Kidney tubule cell (primary cell): ENCODE measurements at regions not wholly inside any gene's neighbourhood (a gene's known extent, or its start where the extent isn't known, plus 50 kb on each side); places are given as distances from the start of the nearest gene placed in this dataset.
A peak's percentile ranks its signal among the peaks of the same experiment; 100 is the strongest.

Source experiments
- DNase-seq: peaks from one replicate; pipeline ENCODE4 v3.0.0-alpha.2; 2018; ENCODE audit warnings: low spot score

DNA sequence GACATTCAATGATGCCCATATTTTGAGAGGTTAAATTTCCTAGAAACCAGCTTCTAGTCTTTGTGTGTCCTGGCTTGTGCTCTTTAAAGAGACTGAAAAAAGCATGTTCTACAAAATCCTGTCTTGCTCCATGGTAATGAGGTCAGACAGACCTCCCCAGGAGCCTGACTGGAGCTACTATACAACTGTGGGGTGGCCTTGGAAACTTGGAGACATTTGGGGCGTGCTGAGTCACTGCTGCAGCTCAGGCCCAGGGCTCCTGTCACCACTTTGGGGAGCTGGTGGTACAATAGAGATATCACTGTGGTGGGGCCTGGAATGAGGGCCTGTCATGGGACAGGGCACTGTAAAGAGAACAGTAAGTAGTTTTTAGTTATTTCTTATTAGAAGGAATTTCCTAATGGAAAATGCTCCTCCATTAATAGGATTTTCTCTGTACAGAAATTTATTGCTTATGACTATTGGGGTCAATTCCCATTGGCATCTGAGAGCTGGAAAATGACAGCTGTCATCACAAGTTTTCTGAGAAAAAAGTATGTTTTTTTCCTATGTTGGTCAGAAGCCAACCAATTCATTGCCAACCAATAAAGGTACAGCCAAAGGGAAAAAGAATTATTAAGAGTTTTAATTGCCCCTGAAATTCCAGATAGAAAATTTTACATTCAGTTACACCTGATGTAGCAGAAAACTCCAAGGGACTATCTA is 207.4 kb upstream of the JADE1 start:
- peak; percentile 57 for DNase-seq

DNA sequence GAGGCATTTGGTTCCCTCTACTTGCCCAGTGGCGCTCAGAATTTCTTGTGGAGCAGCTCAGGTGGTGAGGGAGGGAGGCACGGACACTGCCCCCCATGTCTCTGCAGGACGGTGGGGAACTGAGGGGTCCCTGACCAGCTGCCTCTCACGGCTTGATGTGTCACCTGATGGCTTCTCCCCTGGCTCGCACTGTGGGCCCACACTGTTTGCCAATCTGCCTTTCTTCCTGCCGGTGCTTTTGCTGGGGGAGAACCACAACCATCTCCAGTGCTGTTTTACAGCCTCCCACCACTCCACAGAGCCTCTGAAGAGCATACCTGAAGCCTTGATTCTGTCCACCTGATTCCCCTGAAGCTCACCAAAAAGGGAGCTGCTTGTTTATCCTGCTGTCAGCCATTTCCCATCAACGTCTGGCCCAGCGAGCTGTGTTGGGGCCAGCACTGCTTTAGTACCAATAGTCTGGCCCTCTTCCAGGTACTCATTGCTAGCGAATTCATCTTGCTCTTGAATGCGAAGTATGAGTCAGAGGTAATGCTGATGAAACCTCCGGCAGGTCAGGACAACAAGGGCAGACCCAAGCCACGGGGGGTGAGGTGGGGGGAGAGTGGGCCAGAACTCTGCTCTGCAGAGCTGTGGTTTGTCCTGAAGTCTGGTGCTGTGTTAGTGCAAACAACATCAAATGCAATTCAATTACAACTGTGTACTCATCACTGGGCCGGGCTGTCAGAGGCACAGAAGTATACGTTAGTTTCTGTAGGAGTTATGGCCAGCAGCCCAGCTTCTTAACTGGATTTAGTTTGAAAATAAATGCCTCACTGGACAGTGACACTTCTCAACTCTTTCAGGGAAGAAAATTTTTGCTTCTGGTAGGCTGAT is 208.3 kb upstream of the JADE1 start:
- DNase-seq, result peak; percentile 96

DNA sequence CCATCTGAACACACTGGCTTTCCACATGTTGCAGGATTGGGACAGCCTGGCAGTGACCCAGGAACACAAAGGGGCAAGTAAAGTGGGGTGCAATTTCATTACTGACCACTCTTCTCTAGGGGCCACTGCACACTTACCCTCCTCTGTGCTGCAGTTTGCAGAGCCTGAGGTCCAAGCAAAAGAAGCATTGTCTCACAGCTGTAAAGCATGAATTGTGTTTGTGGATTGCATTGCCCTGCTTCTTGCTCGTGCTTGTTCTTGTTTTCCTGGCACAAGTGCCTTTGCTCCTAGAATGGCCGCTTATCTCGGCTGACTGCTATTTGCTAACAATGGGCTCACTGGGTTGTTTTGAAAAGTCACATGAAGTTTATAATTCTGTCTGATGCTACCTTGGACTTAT is 209.1 kb upstream of the JADE1 start:
- DNase-seq, result peak; percentile 29

DNA sequence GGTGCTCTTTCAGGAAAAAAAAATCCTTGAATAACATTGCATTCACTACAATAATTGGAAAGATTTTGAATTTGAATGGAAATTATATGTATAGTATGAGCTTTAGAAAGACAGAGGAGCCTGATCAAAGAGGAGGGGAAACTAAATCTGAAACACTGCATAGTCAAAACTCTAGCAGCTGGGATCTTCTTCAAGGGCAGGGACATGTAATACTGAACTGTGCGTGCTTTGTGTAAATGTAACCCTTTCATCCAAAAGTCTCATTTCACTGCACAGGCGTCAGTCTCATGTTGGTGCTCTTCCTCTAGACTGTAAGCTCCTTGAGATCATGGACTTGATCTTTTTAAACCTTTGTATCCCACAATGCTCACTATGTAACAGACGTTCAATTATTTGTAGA is 212.0 kb upstream of the JADE1 start:
- no peak for DNase-seq

DNA sequence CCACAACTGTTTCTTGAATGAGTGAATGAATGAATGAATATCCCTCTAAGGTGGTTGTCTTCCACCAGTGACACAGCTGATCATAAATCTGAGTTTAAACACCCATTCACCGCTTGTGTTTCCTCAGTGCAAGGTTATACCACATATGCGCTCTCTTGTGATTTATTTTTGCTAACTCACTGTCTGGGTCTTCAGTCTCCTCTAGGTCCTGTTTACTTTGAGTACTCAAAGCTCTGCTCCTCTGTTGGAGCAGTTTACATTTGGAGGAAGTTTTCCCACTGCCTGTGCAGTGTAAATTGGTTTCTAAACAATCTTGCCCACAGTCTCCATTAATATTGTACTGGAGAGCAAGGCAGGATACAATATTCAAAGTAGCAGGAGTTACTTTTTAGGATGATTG is 212.6 kb upstream of the JADE1 start:
- no peak for DNase-seq

DNA sequence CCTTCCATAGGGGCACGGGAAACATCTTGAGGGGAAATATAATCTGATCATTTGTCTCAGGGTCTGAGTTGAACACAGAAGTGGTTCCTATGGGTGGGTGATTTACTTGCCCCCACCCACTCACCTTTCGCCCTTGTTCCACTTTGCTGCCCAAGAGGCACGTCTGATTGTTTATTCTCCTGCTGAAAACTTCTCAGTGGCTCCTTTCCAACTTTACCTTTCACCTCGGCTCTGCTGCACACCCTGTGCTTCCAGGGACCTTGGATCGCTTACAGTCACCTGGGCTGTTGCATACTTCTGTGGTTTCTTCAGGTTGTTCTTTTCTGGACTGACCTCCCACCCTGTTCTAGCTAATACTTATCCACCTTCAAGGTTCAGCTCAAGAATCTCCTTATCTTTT is 213.4 kb upstream of the JADE1 start:
- peak; percentile 79 for DNase-seq

DNA sequence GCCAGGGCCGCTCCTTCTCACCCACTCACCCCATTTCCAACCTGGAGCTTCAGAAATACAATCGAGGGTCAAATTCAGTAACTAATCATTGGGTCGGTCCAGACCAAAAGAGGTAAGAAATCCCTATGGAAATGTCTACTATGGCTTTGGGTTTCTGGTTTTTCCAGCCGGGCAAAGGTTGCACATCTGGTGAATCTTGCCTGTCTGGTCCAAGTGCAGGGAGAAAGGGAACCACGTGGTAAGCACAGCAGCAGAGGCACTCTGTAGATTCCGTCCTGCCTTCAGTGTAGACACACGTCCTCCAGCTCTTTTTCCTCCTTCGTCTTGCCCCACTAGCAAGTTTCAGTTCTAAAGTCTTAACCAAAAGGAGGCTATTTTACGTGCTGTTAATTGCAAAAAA is 218.0 kb upstream of the JADE1 start:
- no peak for DNase-seq

DNA sequence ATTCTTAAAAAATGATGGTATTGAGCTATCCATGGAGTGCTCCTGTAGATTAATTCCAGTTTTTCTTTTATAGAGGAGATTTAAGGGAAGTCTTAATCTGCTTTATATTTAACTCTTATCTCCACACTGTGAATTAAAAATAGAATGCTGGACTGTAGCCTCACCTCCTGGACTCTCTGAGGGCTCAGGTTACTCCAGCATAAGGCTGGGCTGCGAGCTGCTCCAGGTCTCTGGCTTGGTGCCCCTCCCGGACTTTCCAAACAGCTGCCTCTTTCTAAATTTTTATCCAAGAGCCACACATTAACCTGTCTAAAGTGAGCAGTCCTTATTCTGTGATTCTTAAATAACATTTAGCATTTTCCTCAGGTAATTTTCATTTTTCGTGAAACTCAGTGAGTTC is 218.7 kb upstream of the JADE1 start:
- no peak for DNase-seq

DNA sequence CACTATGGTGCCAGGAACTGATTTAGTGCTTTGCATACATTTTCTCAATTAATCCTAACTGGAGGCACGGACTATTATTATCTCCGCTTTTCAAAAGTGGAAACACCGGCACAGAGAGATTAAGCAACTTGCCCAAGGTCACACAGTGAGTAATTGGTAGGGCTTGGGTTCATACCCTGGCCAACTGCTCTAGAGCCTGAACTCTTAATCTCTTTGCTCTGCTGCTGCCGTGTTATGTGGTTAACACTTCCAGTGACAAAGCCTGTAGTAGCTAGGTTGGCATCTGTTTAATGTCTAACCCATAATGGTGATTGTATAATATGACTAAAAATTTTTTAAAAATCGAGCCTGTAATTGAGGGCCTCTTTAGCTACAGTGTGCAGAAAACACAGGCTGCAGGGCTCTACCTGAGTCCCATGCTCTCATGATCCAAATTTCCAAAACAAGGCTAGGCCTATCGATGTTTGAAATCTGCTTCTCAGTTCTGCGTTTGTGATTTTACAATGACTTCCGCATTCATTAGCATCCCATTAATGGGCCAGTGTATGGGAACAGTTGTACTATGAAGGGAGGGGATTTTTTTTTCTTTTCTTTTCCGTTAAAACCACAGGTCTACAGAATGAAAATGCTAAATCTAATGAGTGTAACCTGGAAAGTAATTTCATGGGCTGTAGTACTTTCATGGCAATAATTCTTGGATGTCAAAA is 219.3 kb upstream of the JADE1 start:
- peak; percentile 73 for DNase-seq

DNA sequence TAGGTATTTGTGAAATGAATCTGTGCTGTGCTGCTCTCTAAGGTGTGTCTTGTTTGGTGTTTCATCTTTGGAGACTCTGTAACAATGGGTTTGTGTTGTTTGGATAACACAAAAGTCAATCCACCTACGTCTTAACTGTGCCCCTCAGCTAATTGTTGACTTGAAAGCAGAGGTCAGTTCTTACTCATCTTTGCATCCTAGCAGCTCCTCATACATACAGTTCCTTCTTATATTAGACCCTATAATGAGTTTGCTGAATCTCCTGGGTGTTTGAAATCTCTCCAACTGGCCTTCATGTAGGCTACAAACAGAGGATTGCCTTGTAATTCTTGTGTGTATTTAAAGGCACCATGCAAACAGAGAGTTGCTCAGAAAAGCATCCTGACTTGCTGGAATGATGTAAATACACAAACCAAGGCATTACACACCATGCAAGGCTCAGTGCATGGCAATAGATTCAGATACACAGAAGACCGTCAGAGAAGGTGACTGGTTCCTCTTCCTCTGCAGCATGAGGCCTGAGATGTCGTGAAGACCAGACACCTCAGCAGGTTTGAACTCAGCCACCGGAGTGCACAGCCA is 220.0 kb upstream of the JADE1 start:
- no peak for DNase-seq

DNA sequence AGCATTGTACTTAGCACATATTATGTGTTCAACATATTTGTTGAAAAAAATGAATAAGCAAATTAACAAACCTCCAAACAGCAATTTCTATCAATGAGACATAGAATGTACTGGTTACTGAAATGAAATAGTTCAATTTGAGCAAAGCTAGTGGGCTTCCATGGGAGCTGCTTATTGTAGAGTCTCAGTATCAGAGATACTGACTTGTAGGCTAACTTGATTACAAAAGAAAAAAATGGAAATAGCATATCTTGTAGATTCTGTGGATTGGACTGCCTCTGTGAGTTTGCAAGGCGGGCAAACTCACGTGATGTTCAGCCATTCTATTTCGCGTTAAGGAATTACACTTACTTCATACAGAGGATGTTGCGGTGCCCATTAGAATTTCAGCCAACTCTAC is 222.1 kb upstream of the JADE1 start:
- DNase-seq, result no peak

DNA sequence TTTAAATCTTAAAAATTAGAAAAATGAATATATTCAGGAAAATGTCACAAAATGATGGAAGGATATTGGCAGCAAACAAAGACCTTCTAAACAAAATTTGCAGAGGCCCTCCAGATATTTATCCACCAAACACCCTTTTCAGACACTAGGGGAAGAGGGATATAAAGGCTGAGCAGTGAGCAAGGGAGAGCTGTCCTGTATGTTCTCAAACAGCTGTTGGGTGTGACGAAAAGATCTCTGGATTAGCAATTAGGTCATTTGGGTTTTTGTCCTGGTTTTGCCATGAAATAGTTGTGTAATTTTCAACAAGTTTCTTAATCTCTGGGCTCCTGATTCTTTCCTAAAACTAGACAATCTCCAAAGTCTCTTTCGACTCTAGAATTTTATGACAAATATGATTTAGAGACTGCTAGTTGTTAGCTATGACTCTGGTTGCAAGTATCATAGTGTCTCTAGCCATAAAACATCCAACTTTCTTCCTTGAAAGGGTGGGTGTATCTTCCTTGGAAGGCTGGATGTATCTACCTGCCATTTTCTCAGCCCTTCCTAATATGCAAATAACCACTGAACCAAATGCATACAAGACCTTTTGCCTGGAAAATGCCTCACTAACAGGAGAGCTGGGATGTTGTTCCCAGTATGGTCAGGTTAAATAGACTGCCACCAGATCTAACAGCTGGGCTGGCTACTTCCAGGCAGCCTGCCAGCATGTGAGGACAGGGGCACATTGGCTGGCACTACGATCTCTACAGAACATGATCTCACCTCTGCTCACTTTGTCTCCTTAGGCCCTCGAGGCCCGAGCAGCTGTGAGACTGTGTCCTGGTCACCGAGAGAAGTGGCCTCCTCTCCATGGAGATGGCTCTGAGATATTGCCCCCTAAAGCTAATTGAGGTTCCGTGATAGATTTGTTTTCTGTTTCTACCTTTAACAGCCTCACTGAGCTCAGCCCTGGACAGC is 225.5 kb upstream of the JADE1 start:
- no peak for DNase-seq

DNA sequence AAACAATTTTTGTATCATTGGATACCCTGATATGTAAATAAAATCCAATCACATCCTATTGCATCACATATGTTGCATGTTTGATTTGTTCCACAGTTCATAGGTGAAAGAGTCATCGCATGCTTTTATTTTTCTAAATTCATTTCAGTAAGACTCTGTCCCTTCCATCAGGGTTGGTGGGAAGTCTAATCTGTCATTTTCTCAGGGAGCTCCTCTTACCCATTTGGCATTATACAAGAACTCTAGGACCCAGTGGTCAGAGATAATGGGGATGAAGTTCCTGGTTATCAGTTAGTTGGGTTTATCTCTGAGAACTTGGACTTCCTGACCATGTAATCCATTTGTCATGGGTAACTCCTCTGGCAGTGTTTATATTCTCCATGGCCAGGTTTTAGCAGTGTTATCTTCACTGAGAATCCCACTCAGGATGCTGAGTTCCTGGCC is 227.1 kb upstream of the JADE1 start:
- no peak for DNase-seq

DNA sequence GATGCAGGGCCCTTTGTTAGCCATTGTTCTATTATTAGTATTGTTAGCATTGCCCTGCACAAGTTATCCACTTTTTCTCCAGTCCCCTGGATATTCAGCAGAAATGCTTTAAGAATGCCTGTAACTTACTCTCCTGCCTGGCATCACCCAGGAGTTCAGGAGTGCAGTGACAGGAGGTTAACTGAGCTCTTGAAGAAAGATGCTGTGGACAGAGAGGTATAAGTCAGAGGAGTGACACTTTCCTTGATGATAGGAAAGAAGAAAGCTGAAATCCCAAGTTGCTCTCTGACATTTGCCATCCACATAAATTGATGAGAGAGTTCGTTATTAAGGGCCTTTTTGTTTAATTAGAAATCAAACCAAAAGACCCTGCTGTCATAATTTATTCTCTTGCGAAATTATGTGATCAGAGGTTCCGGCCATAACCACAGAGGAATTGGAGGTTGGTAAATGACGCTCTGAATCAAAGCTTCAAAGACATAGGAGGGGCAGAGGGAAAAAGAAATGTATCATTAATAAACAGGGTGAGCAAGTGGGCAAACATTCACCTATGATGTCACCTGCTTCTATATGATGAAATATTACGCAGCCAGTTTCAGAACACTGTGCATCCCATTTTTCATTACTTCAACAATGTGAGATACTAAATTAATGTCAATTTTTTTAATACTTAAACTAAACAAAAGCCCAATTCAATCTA is 230.2 kb upstream of the JADE1 start:
- DNase-seq, result no peak

DNA sequence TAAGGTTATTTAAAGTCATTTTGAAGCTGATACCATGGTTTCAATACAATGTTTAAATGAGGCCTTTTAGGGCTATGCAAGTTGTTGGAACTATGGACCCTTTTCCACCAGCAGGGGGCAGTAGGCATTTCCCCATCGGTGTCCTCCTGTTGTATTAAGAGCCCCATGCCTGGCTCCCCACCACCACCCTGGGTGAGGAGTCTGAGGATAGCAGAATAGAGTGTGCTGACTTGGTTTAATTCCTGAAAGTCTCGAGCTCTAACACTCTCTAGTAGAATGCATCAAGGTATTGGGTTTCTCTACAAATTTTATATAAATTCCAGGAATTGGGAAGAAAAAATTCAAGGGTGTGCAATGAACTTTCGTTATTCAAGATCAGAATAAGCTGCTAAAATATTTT is 234.8 kb upstream of the JADE1 start:
- peak; percentile 91 for DNase-seq

DNA sequence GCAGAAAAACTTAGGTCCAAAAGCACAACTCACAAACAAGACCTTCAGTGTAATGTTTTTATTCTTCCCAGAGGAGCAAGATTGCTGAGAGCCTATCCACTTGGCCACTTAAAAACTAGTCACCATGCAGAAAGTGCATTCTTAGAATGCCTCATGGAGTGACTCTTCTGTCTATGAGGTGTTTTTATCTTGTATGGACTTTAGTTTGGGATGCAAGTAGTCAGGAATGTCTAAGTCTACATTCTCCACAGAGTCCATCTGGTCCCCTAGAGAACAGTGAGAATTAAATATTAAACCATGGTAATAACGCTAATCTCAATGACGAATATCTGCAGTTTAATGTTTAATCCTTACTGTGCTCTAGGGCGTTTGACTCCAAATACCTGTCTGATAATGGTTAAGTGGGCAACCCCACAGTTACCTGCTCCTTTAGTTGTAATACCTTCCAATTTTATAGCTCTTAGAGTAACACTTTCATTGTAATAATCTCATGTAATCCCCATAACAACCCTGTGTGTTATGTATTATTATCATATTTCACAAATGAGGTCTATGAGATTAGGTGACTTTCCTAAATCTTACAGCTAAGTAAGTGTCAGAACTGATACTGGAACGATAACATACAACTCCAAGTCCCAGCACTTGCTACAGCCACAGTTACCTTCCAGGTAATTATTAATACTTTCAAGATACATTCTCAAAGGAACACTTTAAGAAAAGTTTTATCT is 235.6 kb upstream of the JADE1 start:
- peak; percentile 100 for DNase-seq

DNA sequence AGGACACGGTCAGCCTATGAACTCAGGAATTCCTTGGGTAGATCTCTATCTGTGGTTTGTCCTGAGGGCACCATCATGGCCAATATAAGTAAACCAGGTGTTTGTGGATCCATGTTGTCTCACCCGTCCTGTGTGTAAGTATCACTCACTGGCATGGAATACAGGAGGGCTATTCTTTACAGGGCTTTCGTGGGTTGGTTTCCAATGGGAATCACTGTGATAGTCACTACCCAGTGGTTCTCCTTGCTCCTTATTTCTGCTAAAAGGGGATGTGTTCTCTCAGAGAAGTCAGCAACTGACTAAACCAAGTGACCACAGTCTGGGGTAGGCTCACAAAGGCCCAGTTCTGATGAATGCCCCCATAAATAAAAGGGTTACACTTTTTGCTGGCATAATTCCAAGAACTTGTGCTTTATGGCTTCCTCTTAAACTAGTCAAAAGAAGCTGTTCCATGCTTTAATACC is 236.7 kb upstream of the JADE1 start:
- peak; percentile 61 for DNase-seq

DNA sequence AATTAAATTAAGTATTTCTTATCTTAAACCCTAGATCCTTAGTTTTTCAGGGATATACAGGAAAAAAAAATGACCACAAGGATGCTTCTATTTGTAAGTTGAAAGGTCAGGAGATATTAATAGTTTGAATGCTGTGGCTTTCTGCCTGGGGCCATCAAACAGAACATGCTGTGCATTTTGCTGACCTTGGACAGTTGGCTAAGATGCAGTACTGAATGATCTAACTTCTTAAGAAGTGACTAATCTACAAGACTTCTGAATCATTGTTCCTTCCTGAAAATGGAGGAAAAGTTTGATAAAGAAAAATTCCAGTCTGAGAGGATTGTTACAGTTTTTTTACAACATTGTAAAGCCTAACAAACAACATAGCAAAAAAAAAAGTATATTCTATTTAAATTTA is 237.8 kb upstream of the JADE1 start:
- peak; percentile 95 for DNase-seq

DNA sequence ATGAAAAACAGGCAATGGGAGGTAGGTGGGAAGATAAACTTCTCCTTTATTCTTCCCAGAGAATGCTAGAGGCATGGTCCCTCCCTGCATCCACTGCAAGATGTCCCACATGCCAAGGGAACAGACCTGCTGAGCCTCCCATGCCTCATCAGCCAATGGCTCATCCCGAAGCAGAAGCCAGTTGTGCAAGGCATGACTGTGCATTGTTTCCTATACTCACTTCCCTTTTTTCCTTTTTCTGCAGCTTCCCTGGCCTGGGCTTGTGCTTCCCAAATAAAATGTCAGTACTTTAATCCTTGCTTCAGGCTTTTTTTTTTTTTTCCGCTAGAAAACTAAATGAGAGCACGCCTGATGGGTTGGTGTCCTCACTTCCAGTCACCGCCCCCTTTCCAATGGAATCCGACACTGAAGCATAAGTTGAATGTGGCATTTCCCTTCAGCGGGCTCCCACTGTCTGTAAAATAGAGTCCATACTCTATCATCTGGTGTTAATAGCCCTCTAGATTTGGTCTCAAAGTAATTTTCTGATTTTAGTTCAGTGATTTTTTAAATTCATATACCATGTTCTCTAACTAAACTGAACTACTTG is 239.0 kb upstream of the JADE1 start:
- peak; percentile 55 for DNase-seq
